ENCODE measurements at regions not wholly inside any gene's neighbourhood (a gene's known extent, or its start where the extent isn't known, plus 50 kb on each side); places are given as distances from the start of the nearest gene placed in this dataset.

GRCh38 chr6:94735270-94735669 lies 842.1 kb upstream of the MANEA start:
- TF ChIP-seq CREB5 (CRISPR knock-in tag; IDR thresholded peaks at IDR 0.05; ENCODE audit: low read depth) (no peak), SNAI2 (CRISPR knock-in tag; IDR thresholded peaks at IDR 0.05) (no peak), ZFP30 (CRISPR knock-in tag; IDR thresholded peaks at IDR 0.05) (no peak), ARNTL (CRISPR knock-in tag; IDR thresholded peaks at IDR 0.05; ENCODE audit: borderline replicate concordance, low read depth) (no peak), TOX (CRISPR knock-in tag; IDR thresholded peaks at IDR 0.05; ENCODE audit: borderline replicate concordance) (no peak), ZNF565 (CRISPR knock-in tag; conservative IDR thresholded peaks at IDR 0.05; ENCODE audit: low read depth) (no peak)

Measured in SK-N-SH treated with all-trans-retinoic acid at 6 μM for 48 hours (cell line).